ENCODE measurements at regions not wholly inside any gene's neighbourhood (a gene's known extent, or its start where the extent isn't known, plus 50 kb on each side); places are given as distances from the start of the nearest gene placed in this dataset.

GRCh38 chr16:64151990-64152767 is 969.7 kb downstream of the CDH11 start:
- POLR2A ChIA-PET = no interaction called here
- BruUV-seq (replicated peaks) = no TSS peak

DNA sequence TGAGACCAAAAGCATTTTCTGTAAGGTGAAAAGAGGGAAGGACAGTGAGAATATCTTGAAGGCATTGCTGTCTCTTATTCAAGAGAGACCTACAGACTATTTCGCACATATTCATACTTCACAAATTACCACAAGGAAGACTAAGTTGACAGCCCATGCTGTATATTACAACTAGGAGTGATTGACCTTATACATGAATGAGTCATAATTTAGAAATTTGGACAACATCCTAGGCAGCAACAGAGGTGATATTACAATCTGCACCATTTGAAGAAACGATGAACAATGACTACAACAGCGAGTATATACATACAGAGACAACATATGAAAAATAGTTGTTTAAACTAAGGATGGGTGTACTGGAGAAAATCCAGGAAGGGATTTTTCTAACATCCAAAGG is 971.7 kb downstream of the CDH11 start:
- DNase-seq (ENCODE audit: low read depth, low spot score) (no peak), ATAC-seq (no peak)
- Histone ChIP-seq H3K4me3 (ENCODE audit: low read depth in 2 of 2, low read length in 2 of 2) (no peak overlapping the region), H3K27ac (ENCODE audit: low read length) (no peak overlapping the region), H3K4me1 (ENCODE audit: control insufficient read depth, insufficient read depth, low read length) (no peaks in the 10 kb centered on the region), H3K27me3 (ENCODE audit: control insufficient read depth, insufficient read depth, low read length) (no peaks in the 10 kb centered on the region), H3K9me3 (ENCODE audit: control insufficient read depth, insufficient read depth, low read depth, low read length) (no peaks in the 10 kb centered on the region), H3K36me3 (ENCODE audit: control insufficient read depth, insufficient read depth, low read length) (no peaks in the 10 kb centered on the region)
- BruUV-seq (replicated peaks) = no TSS peak
- in situ Hi-C loops (cut with HindIII; ENCODE audit: low pct_unique_long_range_greater_than_20kb, low sequenced_read_pairs) (no loop called here), intact Hi-C loops (cut with micrococcal nuclease; ENCODE audit: unreplicated experiment) (no loop called here)
- TF ChIP-seq TCF7L2 (IDR thresholded peaks at IDR 0.05; ENCODE audit: low read depth, low read length) (no peak), POLR2AphosphoS5 (IDR thresholded peaks at IDR 0.05; ENCODE audit: low read depth, low read length) (no peak), SIN3A (IDR thresholded peaks at IDR 0.05; ENCODE audit: borderline replicate concordance, insufficient read depth, low read depth, low read length) (no peak)
- TF ChIP-seq, protein P1, sequence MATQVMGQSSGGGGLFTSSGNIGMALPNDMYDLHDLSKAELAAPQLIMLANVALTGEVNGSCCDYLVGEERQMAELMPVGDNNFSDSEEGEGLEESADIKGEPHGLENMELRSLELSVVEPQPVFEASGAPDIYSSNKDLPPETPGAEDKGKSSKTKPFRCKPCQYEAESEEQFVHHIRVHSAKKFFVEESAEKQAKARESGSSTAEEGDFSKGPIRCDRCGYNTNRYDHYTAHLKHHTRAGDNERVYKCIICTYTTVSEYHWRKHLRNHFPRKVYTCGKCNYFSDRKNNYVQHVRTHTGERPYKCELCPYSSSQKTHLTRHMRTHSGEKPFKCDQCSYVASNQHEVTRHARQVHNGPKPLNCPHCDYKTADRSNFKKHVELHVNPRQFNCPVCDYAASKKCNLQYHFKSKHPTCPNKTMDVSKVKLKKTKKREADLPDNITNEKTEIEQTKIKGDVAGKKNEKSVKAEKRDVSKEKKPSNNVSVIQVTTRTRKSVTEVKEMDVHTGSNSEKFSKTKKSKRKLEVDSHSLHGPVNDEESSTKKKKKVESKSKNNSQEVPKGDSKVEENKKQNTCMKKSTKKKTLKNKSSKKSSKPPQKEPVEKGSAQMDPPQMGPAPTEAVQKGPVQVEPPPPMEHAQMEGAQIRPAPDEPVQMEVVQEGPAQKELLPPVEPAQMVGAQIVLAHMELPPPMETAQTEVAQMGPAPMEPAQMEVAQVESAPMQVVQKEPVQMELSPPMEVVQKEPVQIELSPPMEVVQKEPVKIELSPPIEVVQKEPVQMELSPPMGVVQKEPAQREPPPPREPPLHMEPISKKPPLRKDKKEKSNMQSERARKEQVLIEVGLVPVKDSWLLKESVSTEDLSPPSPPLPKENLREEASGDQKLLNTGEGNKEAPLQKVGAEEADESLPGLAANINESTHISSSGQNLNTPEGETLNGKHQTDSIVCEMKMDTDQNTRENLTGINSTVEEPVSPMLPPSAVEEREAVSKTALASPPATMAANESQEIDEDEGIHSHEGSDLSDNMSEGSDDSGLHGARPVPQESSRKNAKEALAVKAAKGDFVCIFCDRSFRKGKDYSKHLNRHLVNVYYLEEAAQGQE (IDR thresholded peaks at IDR 0.05; ENCODE audit: insufficient read depth in 1 of 2, low read depth in 2 of 2, low read length in 1 of 2) = no peak
- TF ChIP-seq, protein P2, sequence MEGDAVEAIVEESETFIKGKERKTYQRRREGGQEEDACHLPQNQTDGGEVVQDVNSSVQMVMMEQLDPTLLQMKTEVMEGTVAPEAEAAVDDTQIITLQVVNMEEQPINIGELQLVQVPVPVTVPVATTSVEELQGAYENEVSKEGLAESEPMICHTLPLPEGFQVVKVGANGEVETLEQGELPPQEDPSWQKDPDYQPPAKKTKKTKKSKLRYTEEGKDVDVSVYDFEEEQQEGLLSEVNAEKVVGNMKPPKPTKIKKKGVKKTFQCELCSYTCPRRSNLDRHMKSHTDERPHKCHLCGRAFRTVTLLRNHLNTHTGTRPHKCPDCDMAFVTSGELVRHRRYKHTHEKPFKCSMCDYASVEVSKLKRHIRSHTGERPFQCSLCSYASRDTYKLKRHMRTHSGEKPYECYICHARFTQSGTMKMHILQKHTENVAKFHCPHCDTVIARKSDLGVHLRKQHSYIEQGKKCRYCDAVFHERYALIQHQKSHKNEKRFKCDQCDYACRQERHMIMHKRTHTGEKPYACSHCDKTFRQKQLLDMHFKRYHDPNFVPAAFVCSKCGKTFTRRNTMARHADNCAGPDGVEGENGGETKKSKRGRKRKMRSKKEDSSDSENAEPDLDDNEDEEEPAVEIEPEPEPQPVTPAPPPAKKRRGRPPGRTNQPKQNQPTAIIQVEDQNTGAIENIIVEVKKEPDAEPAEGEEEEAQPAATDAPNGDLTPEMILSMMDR (IDR thresholded peaks at IDR 0.05) = no peak
- ChIA-PET CTCF (no interaction called here), POLR2A (no interaction called here)

More at GRCh38 chr16:64151990-64152767, 969.7 kb downstream of the CDH11 start:
- TF ChIP-seq POLR2AphosphoS5 (IDR thresholded peaks at IDR 0.05; ENCODE audit: low read depth, low read length) = no peak
- no peak for TF ChIP-seq TCF7L2 (IDR thresholded peaks at IDR 0.05; ENCODE audit: low read depth, low read length)
- TF ChIP-seq, protein P2 (IDR thresholded peaks at IDR 0.05) = no peak
- no peak for TF ChIP-seq SIN3A (IDR thresholded peaks at IDR 0.05; ENCODE audit: borderline replicate concordance, insufficient read depth, low read depth, low read length)
- TF ChIP-seq, protein P1 (IDR thresholded peaks at IDR 0.05; ENCODE audit: insufficient read depth in 1 of 2, low read depth in 2 of 2, low read length in 1 of 2) = no peak
- no peaks in the 10 kb centered on the region for H3K9me3 ChIP-seq (ENCODE audit: control insufficient read depth, insufficient read depth, low read depth, low read length)
- no peak overlapping the region for H3K4me3 ChIP-seq (ENCODE audit: low read depth in 2 of 2, low read length in 2 of 2)
- no peaks in the 10 kb centered on the region for H3K36me3 ChIP-seq (ENCODE audit: control insufficient read depth, insufficient read depth, low read length)
- ATAC-seq (no peak), DNase-seq (ENCODE audit: low read depth, low spot score) (no peak)
- in situ Hi-C loops (cut with HindIII; ENCODE audit: low pct_unique_long_range_greater_than_20kb, low sequenced_read_pairs) = no loop called here
- CTCF ChIA-PET = no interaction called here
- H3K4me1 ChIP-seq (ENCODE audit: control insufficient read depth, insufficient read depth, low read length) = no peaks in the 10 kb centered on the region
- no peak overlapping the region for H3K27ac ChIP-seq (ENCODE audit: low read length)
- no peaks in the 10 kb centered on the region for H3K27me3 ChIP-seq (ENCODE audit: control insufficient read depth, insufficient read depth, low read length)
- intact Hi-C loops (cut with micrococcal nuclease; ENCODE audit: unreplicated experiment) = no loop called here
